ENCODE measurements at regions not wholly inside any gene's neighbourhood (a gene's known extent, or its start where the extent isn't known, plus 50 kb on each side); places are given as distances from the start of the nearest gene placed in this dataset.

DNA sequence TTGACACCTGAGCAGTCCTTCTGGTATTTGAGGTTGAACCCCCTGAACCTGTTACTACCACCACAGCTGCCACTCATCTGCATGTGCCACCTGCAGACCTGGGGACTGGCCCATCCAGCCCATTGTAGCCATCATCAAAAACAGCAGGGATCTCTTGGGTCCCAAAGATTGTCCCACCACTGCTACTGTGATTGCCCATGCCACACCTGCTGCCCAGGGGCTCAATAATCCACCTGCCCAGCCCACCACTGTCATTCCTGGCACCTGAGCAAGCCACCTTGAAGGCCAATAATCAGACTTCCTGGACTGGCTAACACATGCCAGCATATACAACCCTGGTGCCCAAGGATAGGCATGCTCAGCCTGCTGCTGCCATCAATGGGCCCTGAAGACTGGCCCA, 327.6 kb downstream of the CYRIA start:
- no peak for DNase-seq (ENCODE audit: low spot score in 2 of 2)
- FAIRE-seq, result no peak

DNA sequence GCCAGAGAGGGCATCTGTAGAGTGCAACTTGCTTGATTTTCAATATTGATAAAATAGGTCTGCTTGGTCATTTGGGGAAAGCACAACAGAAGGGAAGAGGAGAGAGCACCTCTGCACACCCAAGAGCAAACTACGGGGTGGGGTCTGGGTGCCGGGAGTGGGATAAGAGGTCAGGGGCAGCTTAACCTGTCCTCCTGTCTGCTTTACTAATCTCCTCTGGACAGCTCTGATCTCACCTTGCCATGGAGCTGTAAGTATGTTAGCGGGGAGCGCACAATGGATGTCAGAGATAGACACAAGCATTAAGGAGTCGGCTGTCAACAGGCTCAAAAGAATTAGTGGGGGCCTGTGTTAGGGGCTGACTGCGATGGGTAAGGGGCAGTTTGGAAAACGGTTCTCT, 328.7 kb downstream of the CYRIA start:
- no peak for DNase-seq (ENCODE audit: low spot score in 2 of 2)
- FAIRE-seq, result no peak

DNA sequence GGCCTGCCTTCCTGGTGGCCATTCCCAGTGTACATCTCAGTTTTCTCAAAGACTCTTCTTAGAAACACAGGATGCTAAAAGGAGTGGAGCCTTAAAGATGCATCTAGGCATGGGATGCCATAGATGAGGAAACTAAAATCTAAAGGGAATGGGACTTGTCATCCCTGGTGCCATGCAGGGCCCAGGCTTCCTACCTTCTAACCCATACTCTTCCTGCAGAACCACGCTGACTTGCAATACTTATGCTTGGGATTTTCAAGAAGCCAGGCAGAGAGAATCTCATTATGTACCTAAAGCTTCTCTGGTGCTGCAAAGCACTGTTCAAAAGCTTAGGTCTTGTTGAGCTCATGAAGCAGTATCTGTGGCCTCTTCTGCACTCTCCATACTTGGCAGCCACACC, 329.1 kb downstream of the CYRIA start:
- FAIRE-seq (no peak), DNase-seq (ENCODE audit: low spot score in 2 of 2) (no peak)

DNA sequence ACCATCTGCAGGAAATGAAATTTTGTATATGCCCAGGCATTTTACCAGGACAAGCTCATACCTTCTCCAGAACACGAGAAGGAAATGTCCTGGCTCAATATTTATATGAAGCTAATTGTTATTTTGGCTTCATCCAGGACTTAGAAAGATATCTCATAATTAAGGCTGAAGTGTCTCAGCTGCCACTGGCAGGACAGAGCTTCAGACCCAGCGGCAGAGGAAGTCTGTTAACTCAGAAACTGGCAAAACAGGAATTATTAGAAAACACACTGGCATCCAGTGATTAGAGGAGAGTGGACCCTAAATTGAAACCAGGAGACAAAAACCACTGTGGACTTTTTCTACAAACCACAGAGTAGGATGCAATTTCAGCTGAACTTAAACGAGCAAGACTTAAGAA, 329.7 kb downstream of the CYRIA start:
- DNase-seq (ENCODE audit: low spot score in 2 of 2) (no peak), FAIRE-seq (no peak)

DNA sequence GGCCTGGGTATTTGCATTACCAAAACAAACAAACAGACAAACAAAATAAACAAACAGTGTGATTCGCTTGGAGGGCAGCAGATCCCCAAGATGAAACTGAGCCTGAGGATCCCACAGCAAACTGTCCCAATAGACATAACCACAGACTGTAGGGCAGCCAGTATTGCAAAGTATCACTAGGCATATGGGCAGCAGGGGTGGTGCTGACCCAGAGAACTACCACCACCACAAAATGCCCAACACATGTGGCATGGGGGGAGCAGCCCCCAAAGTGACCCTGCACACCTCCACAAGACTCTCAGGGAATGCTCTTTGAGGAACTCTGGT, 330.1 kb downstream of the CYRIA start:
- DNase-seq (ENCODE audit: low spot score in 2 of 2) (no peak), FAIRE-seq (no peak)

DNA sequence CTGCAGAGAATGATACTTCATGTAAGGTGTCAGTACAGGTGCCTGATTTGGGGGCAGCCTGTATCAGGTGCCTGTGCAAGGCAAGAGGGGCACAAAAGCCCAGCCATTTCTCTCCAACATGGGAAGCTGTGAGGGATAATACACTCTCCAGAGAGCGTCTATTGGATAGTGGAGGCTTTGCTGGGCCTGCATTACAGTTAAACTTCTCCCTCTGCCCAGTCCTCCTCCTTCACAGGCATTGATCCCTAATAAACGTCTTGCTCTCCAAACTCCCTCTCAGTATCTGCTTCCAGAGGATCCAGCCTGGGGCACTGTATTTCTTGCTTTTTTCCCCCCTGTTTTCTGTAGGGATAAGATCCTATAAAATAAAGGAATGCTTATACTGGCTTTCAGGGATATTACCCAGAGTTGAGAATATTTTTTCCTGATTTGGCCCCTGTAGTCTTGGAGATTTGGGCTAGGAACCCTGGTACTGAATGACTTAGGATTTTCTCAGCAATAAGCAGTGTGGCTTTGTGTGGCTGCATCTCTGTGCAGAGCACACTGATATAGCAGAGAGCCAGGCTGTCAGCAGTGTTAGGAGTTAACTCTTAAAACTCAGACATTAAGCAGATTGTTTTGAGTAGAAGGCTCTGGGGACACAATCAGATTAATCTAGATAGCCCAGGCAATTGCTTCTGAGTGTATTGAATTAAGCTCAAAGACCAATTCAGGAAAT, 330.6 kb downstream of the CYRIA start:
- DNase-seq (ENCODE audit: low spot score in 2 of 2) (no peak), FAIRE-seq (no peak)

DNA sequence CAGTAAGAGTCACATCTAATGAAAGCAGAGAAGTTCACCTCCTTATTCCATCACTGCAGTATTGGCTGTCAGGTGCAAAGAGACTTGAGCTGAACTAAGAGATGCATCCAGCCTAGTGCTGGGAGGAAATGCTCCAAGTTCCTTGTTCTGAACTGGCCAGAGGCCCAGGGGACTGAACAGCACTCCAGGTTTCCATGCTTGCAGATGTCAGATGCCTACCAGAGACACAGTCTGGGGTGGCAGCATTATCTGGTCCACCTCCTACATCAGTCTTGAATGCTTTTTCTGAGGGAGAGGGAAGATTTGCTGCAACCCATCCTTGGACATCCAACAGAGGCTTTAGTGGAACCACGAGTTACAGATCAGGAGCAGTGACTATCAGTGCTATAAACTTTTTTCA, 331.3 kb downstream of the CYRIA start:
- no peak for DNase-seq (ENCODE audit: low spot score in 2 of 2)
- no peak for FAIRE-seq

DNA sequence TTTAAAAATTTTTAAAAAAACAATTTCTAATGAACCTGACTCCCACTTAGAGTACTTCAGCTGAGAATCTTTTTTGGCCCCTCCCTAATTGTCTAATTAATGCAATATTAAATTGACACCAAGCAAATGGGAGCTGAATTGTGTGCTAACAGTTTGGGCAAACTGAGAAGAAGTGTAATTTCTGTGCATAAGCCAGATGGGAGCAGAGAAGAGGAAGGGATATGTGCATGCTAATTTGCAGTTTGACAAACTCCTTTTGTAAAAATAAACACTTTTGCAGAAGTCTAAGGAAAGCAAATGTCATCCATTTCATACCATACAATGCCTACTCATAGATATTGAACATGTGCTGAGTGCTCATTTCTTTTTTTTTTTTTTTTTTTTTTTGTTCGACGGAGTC, 332.0 kb downstream of the CYRIA start:
- no peak for FAIRE-seq
- DNase-seq (ENCODE audit: low spot score in 2 of 2), result no peak

DNA sequence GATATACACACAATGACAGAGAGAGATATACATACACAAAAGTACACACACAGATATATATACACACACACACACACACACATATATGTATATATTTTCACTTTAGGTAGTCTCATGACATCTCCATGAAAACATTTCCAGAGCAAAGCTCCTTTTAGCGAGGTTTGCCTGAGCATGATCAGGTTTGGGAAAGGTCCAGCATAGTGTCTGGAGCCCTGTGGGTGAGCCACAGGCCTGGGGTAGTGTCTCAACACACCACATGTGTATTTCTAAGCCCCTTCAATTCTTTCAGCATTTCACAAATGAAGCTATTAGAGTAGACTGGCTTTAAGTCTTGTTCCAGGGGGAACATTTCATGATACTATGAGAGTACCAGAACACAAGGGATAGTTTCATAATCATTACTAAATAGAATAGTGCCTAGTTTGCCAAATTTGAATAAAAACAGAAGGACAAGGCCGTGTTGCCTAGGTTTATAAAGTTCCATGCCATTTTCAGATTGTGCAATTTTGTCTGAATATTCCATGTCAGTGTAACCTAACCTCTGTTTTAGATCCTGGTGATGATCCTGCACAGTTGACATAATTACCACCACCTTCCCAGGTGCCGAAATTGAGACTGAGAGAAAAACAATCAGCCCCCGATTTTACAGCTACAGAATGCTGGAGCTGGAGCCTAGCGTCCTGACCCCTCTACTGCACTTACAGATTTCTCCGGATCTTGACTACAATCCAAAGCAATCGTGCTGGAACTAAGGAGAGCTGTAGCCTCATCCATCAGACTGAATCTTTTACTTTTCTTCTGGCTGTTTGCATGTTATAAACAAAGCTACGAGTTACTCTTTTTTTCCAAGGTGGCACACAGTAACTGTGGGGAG, 332.7 kb downstream of the CYRIA start:
- FAIRE-seq (no peak), DNase-seq (ENCODE audit: low spot score in 2 of 2) (no peak)

DNA sequence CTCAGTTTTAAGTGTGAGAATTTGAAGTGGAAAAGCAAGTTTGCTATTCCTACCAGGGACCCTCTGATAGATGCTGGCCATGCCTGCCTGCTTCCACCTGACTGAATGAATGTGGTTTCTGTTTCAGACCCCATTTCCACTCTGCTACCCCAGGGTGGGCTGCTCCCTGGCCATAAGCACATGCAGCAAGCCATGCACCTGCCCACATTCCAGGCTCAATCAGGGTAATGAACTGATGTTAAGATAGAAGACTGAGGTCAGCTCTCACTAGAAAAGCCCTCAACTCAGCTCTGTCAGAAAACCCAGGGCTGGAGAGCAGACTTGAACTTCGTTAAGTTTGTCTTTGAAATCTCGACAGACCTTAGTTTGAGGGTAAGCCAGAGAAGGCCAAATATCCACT, 333.9 kb downstream of the CYRIA start:
- FAIRE-seq (no peak), DNase-seq (ENCODE audit: low spot score in 2 of 2) (no peak)

DNA sequence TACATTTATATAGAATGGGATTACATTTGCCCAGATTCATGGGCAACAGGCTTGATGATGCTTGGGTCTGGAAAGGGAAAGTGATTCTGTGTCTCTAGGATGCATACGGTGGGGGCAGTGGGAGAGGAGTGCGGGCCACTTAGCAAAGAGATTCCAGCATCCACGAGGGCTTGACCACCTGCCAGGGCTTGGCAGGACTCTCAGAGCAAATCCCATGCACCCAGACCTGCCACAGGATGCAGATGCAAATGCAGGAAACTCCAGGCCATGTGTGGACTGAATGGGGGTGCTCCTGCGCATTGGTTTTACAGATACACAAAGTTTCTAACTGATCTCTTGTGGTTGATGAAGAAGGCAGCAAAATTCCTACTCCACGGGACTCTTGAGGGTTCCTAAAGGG, 334.7 kb downstream of the CYRIA start:
- DNase-seq (ENCODE audit: low spot score in 2 of 2) (no peak), FAIRE-seq (no peak)

DNA sequence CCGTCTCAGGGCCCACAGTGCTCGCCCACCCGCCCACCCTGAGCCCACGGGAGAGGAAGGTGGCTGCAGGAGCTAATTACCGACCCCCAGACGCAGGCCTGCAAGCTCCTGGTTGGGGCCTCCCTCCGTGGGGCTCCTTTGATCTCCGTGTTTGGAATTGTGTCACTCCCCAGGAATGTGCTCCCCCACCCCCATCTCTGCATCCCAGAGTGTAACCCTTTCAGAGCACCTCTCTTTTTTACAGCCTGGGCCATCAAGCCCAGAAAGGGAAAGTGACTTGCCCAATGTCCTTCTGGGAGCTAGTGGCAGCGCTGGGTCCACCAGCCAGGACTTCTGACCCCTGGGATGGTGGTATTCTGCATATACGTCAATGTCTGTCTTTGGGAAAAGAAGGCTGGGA, 335.1 kb downstream of the CYRIA start:
- FAIRE-seq, result no peak
- no peak for DNase-seq (ENCODE audit: low spot score in 2 of 2)

DNA sequence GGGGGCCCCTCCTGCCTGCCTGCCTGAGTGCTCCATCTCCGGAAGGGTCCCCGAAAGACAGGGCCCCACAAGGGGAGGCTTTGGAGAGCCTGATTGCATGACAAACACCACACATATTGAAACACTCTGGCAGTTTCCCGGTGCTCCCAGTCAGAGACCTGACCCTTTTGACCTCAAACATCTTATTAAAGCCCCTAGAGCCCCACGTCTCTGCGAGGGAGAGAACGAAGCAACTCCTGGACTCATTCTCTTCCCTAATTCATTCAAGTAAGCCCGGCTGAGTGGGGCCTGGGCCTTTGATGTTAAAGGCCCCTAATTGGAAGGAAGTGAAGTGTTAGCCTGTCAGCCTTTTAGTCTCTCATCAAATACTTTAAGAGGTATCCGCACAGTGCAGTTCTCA, 335.6 kb downstream of the CYRIA start:
- DNase-seq (ENCODE audit: low spot score in 2 of 2), result no peak

DNA sequence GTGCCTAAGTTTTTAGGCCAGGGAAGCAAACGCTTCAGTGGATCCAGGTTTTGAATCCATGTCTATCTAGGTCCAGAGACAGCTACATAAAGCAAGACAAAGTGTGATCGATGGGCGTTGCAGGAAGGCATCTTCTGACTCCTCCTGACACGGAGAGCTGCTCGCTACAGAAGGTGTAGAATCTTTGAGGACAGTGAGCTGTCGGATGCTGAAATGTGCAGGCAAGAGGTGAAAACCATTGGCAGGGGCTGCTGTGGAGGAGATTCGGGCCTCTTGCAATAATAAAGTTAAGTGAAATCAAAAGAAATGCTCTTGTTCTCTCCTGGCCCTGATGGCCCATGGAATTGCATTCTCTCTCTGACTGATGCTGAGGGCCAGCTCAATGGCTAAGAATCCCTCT, 336.2 kb downstream of the CYRIA start:
- DNase-seq (ENCODE audit: low spot score in 2 of 2), result no peak
- FAIRE-seq, result no peak

More for the DNA sequence above, 335.6 kb downstream of the CYRIA start:
- FAIRE-seq, result no peak

DNA sequence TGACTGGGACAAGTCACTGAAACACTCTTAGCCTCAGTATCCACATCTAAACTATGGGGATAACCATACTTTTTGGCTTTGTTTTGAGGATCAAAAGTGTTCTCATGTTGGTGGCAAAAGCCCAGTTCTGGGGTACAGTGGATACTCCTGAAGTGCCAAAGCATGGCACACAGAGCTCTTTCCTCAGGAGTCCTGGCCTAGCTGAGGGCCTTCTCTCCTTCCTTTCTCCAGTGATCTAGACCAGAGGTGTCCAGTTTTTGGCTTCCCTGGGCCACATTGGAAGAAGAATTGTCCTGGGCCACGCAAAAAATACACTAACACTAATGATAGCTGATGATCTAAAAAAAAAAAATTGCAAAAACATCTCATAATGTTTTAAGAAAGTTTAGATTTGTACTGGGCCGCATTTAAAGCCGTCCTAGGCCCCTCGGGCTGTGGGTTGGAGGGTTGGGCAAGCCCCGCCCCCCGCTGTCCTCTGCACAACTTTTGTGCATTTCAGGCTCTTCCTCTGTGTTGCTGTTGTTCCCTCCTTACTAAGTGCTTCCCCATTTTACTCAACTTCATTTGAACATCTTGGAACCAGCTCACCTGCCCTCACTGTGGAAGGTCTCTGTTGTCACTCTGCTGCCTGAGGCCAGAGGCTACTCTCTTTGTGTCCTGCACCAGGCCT, 337.0 kb downstream of the CYRIA start:
- no peak for DNase-seq (ENCODE audit: low spot score in 2 of 2)
- FAIRE-seq, result no peak

DNA sequence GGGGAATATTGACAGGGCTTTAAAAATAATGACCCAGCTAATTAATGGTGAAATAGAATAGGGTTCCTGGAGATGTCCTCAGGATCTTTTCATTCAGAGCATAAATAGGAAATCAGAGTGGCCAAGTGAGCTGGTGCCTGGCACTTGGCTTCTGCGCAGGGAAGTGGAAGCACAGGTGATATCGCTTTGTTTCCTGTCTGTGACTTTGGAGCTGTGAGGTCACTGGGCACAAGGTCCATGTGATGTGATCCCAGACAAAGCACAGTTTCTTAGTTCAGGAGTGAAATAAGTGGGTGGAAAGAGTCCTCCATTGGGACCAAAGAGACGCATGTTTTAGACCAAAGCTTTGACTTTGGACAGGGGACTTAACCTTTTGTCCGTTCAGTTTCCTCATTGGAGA, 338.3 kb downstream of the CYRIA start:
- FAIRE-seq (no peak), DNase-seq (ENCODE audit: low spot score in 2 of 2) (no peak)

DNA sequence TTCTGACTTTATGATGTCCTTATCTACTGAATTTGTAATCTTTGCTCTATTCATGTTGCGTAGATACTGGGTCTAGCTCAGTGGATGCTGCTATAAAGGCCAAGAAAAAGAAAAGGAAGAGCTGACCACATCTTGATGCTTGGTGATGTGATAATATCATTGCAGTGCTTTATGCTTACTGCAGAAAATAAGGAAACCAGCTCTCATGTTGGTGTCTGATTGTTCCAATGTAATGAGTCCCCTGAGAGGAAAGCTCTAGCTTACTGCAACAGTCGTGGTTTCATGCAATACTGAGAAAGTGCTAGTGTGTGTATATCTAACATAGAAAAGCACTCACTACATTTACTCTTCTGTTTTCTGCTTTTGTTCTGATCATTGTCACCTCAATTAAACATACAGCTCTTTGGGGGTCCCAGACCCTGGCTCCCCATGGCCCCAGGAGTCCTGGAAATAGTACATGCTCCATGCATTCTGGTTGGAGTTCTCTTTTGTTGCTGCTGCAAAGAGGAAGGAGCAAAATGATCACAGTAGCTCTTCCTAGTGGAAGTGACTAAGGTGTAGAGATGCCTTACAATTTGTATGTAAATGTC, 338.8 kb downstream of the CYRIA start:
- FAIRE-seq, result no peak
- DNase-seq (ENCODE audit: low spot score in 2 of 2), result no peak

DNA sequence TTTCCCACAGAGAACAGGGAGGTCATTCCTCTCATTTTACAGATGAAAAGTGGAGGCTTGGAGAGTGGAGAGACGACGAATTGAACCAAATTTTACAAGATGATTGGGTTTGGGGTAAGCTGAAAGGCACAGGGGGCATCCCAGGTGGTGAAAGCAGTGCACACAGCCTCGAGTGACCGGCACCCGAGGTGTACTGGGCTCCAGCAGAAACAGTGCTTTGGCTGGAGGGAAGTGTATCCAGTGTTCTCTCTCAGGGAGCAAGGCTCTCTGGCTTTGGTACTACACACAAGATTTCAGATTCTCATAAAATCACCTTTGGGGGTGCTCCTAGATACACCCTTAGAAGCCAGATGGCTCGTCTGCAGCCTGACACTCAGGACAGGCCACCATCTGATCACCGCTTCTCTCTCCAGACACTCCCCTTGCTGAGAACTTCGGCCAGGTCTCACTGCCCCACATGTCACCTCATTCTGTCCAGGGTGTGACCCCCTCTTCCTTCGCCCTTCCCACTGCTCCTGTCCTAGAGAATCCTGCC, 339.6 kb downstream of the CYRIA start:
- FAIRE-seq, result no peak
- no peak for DNase-seq (ENCODE audit: low spot score in 2 of 2)

DNA sequence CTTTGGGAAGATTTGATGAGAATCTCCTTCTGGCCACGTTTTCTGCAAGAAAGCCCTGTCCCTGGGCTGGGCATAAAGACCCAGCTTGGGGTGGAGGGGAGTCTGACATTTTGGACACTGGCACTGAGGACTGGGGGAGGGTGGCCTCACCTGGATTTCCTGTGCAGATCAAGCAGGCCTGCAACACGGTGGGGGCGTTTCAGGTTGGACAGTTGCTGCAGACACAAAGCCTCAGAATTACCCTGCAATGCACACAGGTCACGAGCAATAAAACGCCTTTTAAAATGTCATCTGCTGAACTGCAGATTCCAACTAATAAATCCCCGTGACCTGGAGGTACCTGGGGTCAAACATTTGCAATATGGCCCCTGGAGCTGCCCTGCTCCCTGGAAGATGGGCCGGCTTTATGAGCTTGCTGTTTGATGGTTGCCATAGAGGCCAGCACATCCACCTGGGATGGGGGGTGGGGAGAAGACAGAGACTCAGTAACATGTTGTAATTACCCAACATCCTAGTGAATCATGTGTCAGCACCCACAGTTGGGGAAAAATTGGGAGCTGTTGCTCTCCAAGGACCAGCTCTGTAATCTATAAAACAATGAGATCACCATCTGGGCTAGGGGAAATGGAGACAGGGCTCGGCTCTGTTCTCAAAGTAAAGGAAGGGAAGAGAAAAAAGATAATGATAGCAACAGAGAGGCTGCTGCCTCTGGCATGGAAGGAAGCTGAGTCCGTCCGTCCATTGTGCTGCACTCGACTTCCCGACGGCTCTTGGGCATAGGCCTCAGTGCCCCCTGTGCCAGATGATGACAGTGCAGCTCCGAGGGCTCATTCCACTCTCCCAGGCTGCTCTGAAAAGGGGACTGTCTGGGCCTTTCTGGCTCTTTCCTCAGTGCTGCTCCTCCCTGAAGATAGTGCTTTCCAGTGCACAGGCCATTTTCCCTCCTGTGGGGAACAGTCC, 340.3 kb downstream of the CYRIA start:
- no peak for FAIRE-seq
- DNase-seq (ENCODE audit: low spot score in 2 of 2), result no peak

DNA sequence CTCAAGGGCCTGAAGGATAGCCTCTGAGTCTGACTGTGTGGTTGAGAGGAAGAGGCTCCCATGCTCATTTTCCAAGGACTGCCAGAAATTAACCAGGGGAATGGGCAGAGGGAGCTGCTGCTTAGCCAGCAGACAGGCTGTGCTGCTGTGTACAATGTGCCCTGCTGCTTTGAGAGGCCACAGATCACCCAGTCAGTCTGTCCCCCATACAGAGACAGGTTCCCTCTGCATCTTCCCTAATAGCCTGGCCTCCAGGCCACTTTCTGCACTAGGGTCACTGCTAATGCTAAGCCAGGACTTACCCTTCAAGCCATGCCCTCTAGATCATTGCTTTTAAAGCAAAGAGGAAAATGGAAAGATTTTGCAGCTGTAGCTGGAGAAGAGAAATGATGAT, 341.1 kb downstream of the CYRIA start:
- FAIRE-seq, result no peak
- DNase-seq (ENCODE audit: low spot score in 2 of 2), result no peak
